ENCODE measurements at regions not wholly inside any gene's neighbourhood (a gene's known extent, or its start where the extent isn't known, plus 50 kb on each side); places are given as distances from the start of the nearest gene placed in this dataset.

DNA sequence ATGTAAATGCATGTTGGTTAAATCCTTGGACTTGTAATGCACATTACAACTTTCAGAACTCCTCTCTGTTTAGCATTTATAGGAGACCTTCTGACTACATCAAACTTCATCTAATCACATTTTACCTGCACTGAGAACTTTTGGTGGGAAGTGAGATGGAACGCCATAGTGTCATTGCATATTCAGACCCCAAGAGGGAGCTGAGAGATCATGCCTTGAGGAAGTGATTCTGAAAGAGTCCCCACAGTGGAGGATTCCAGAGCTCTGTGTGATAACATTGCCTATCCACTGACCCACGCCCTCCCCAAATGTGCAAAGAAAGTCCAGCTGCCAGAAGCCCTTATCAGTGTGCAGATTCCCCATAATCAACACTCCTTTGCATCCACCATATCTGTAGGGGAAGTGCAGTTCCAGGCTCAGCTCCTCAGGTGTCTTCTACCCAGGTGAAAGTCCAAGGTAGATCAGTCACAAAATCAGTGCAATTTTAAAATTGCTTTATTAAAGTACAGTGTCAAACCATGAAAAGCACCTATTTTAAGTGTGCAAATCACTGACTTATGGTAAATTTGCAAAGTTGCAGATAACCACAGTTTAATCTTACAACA, 212.4 kb downstream of the RPIA start:
- TF ChIP-seq, protein P1, sequence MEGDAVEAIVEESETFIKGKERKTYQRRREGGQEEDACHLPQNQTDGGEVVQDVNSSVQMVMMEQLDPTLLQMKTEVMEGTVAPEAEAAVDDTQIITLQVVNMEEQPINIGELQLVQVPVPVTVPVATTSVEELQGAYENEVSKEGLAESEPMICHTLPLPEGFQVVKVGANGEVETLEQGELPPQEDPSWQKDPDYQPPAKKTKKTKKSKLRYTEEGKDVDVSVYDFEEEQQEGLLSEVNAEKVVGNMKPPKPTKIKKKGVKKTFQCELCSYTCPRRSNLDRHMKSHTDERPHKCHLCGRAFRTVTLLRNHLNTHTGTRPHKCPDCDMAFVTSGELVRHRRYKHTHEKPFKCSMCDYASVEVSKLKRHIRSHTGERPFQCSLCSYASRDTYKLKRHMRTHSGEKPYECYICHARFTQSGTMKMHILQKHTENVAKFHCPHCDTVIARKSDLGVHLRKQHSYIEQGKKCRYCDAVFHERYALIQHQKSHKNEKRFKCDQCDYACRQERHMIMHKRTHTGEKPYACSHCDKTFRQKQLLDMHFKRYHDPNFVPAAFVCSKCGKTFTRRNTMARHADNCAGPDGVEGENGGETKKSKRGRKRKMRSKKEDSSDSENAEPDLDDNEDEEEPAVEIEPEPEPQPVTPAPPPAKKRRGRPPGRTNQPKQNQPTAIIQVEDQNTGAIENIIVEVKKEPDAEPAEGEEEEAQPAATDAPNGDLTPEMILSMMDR (IDR thresholded peaks at IDR 0.05): peak; percentile 32 to 71 (median 57)
- no peak for TF ChIP-seq POLR2A (IDR thresholded peaks at IDR 0.05)
